HCT116 (cell line): ENCODE measurements at regions not wholly inside any gene's neighbourhood (a gene's known extent, or its start where the extent isn't known, plus 50 kb on each side); places are given as distances from the start of the nearest gene placed in this dataset.
"Not testable (repeated sequence)": the region's sequence is repeated elsewhere in the genome, so short reads cannot be mapped to it uniquely, and the experiment has no call there.

Source experiments
- ATAC-seq: fragments of 200-7000 bp; cut with Tn5 transposase; 2 replicates; pipeline ENCODE4 v1.9.1; 2020; ENCODE audit warnings: mild to moderate bottlenecking, moderate library complexity
- BruUV-seq: library from RNA; stranded (reverse); fragments of 400-500 nt; replicated peaks from 2 replicates; lab custom pipeline; 2021; lab: Mats Ljungman, UMichigan
- CTCF ChIA-PET: fragments of 300-600 bp; sonication (Branson Sonifier 250); formaldehyde crosslinking; loops from one replicate; lab custom pipeline; 2021; ENCODE audit warnings: antibody characterized with exemption; lab: Charles Lee
- POLR2A ChIA-PET: fragments of 300-600, 350-600 bp; sonication (Branson Sonifier 250); formaldehyde crosslinking; loops from one replicate; lab custom pipeline; 2021; ENCODE audit warnings: antibody characterized with exemption; lab: Charles Lee
- RAD21 ChIA-PET, 2 experiments: fragments of 300-600 bp; sonication (Branson Sonifier 250); formaldehyde crosslinking; loops; one replicate each; lab custom pipeline; 2023; ENCODE audit warnings: low total read pairs in 2 of 2; ENCODE audit not compliant: uncharacterized antibody in 2 of 2, unreplicated experiment in 2 of 2, low non-redundant PET in 1 of 2; lab: Charles Lee
- DNase-seq: peaks from one replicate; pipeline ENCODE4 v3.0.0-alpha.2; 2010; ENCODE audit warnings: low read depth, low spot score
- H2AFZ ChIP-seq: fragments of 200-600 bp; shearing (Covaris generic), sonication (generic); 2 replicates; pipeline ENCODE4 v1.6.1; 2017; ENCODE audit warnings: low read depth, mixed run types, mixed read lengths, antibody characterized with exemption, low read length; ENCODE audit not compliant: poor library complexity, severe bottlenecking
- H3K27ac ChIP-seq: 2 replicates; pipeline ENCODE4 v1.5.1; 2012; ENCODE audit warnings: low read depth, low read length
- H3K27me3 ChIP-seq: fragments of 200-600 bp; sonication (generic); 2 replicates; pipeline ENCODE4 v1.6.1; 2016; ENCODE audit warnings: mixed run types, low read length, mixed read lengths; ENCODE audit not compliant: insufficient read depth
- H3K36me3 ChIP-seq, 2 experiments: fragments of 200-500 bp in 1 of 2; fragments of 200-600 bp in 1 of 2; sonication (Bioruptor generic) in 1 of 2; sonication (generic) in 1 of 2; 2 replicates each; pipeline versions ENCODE4 v1.5.1 to v1.6.1; 2014 to 2016; ENCODE audit warnings: low read length in 2 of 2, inconsistent platforms in 1 of 2, mixed read lengths in 1 of 2, mixed run types in 1 of 2; ENCODE audit not compliant: insufficient read depth in 2 of 2, control insufficient read depth in 1 of 2
- H3K4me1 ChIP-seq, 2 experiments: fragments of 200-600 bp in 1 of 2; sonication (generic) in 1 of 2; 2 replicates each; pipeline versions ENCODE4 v1.5.1 to v1.6.1; 2012 to 2017; ENCODE audit warnings: low read length in 2 of 2, inconsistent platforms in 1 of 2, mild to moderate bottlenecking in 1 of 2, mixed read lengths in 1 of 2, mixed run types in 1 of 2, moderate library complexity in 1 of 2; ENCODE audit not compliant: insufficient read depth in 2 of 2, control insufficient read depth in 1 of 2
- H3K4me2 ChIP-seq: fragments of 200-600 bp; sonication (generic); 2 replicates; pipeline ENCODE4 v1.6.1; 2017; ENCODE audit warnings: mixed run types, low read length, mixed read lengths
- H3K4me3 ChIP-seq, 2 experiments: fragments of 200-600 bp in 1 of 2; sonication (generic) in 1 of 2; replicated peaks in 1 of 2; 2 replicates each; pipeline ENCODE4 v1.5.1; 2011 to 2016; ENCODE audit warnings: low read length in 2 of 2, control low read depth in 1 of 2, low read depth in 1 of 2, mild to moderate bottlenecking in 1 of 2, mixed read lengths in 1 of 2, mixed run types in 1 of 2
- H3K79me2 ChIP-seq: fragments of 200-600 bp; sonication (generic); 2 replicates; pipeline ENCODE4 v1.6.1; 2017; ENCODE audit warnings: mild to moderate bottlenecking, mixed run types, low read length, moderate library complexity, mixed read lengths; ENCODE audit not compliant: insufficient read depth
- H3K9ac ChIP-seq: fragments of 200-600 bp; sonication (generic); 2 replicates; pipeline ENCODE4 v1.6.1; 2016; ENCODE audit warnings: low read length, mixed read lengths
- H3K9me2 ChIP-seq: fragments of 200-600 bp; sonication (generic), shearing (Covaris generic); 2 replicates; pipeline ENCODE4 v1.6.1; 2017; ENCODE audit warnings: mixed run types, mild to moderate bottlenecking, moderate library complexity; ENCODE audit not compliant: insufficient read depth
- H3K9me3 ChIP-seq, 2 experiments: fragments of 200-500 bp in 1 of 2; fragments of 200-600 bp in 1 of 2; sonication (Bioruptor generic) in 1 of 2; sonication (generic) in 1 of 2; 2 replicates each; pipeline ENCODE4 v1.6.1; 2014 to 2017; ENCODE audit warnings: low read length in 2 of 2, mixed read lengths in 2 of 2, inconsistent platforms in 1 of 2, low read depth in 1 of 2, mild to moderate bottlenecking in 1 of 2, mixed run types in 1 of 2, moderate library complexity in 1 of 2; ENCODE audit not compliant: control insufficient read depth in 1 of 2, insufficient read depth in 1 of 2
- H4K20me1 ChIP-seq: fragments of 200-600 bp; sonication (generic), shearing (Covaris generic); 2 replicates; pipeline ENCODE4 v1.6.1; 2017; ENCODE audit warnings: mixed run types, mild to moderate bottlenecking, moderate library complexity; ENCODE audit not compliant: insufficient read depth
- ATF3 ChIP-seq: IDR thresholded peaks from 2 replicates; pipeline ENCODE4 v1.6.1; 2012
- CEBPB ChIP-seq: IDR thresholded peaks from 2 replicates; pipeline ENCODE4 v1.6.1; 2012; ENCODE audit warnings: low read depth
- EZH2phosphoT487 ChIP-seq: fragments of 200-600 bp; IDR thresholded peaks from 2 replicates; pipeline ENCODE4 v1.6.1; 2018; ENCODE audit warnings: antibody characterized with exemption, borderline replicate concordance
- FOSL1 ChIP-seq: IDR thresholded peaks from 2 replicates; pipeline ENCODE4 v1.6.1; 2012; ENCODE audit warnings: low read depth
- JUND ChIP-seq: IDR thresholded peaks from 2 replicates; pipeline ENCODE4 v1.6.1; 2012
- POLR2AphosphoS5 ChIP-seq: IDR thresholded peaks from 2 replicates; pipeline ENCODE4 v1.6.1; 2011; ENCODE audit warnings: mild to moderate bottlenecking, low read depth, low read length, moderate library complexity
- RAD21 ChIP-seq: IDR thresholded peaks from 2 replicates; pipeline ENCODE4 v1.6.1; 2012; ENCODE audit warnings: low read depth, mild to moderate bottlenecking
- SRF ChIP-seq: IDR thresholded peaks from 2 replicates; pipeline ENCODE4 v1.6.1; 2012; ENCODE audit warnings: low read depth
- TCF7L2 ChIP-seq: IDR thresholded peaks from 2 replicates; pipeline ENCODE4 v1.7.0; 2011; ENCODE audit warnings: borderline replicate concordance, inconsistent platforms; ENCODE audit not compliant: insufficient read depth, insufficient read length; ENCODE audit errors: extremely low read depth
- ZBTB33 ChIP-seq: IDR thresholded peaks from 2 replicates; pipeline ENCODE4 v1.6.1; 2011; ENCODE audit warnings: mild to moderate bottlenecking, low read length, moderate library complexity; ENCODE audit not compliant: insufficient replicate concordance; ENCODE audit errors: extremely low read depth
- intact Hi-C: fragments of 100-400 bp; cut with micrococcal nuclease; formaldehyde crosslinking; loops from 2 replicates; pipeline ENCODE4 v1.10.0; 2022

DNA sequence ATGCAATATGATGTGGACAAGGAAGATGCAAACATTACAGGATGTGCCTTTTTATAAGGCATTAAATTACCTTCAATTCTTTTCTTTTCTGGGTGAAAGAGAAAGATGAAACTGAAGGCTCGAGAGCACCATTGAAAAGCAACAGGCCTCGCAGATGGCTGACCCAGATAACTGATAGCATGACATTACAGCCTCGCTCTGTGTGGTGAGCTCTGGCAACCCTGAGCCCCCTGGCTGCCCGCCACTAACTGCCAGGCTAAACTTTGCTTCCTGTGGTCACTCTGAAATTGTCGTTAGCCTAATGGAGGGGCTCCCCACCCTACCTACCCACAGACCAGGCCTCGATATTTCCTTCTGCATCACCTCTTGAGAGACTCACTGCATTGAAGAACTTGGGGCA lies 516.8 kb upstream of the FANCL start:
- Histone ChIP-seq H3K9ac (no peak overlapping the region), H3K9me2 (no peaks in the 10 kb centered on the region), H3K27ac (no peak overlapping the region), H3K79me2 (no peaks in the 10 kb centered on the region), H3K27me3 (no peaks in the 10 kb centered on the region), H4K20me1 (no peaks in the 10 kb centered on the region), H3K4me3 (no peak overlapping the region), H3K9me3 (no peaks in the 10 kb centered on the region), H3K36me3 (no peaks in the 10 kb centered on the region), H3K4me1 (no peaks in the 10 kb centered on the region), H3K4me2 (no peak overlapping the region), H2AFZ (no peak overlapping the region)
- no TSS peak for BruUV-seq
- intact Hi-C loops, result no loop called here
- no peak for ATAC-seq
- TF ChIP-seq JUND (no peak), ATF3 (no peak), CEBPB (no peak), EZH2phosphoT487 (no peak), TCF7L2 (no peak), POLR2AphosphoS5 (no peak), RAD21 (no peak), ZBTB33 (no peak)
- ChIA-PET CTCF (no interaction called here), RAD21 (no interaction called here), POLR2A (no interaction called here)
- DNase-seq, result no peak

GRCh38 chr2:58756336-58756735 lies 515.2 kb upstream of the FANCL start:
- Histone ChIP-seq H3K4me1 (no peaks in the 10 kb centered on the region), H3K4me3 (no peak overlapping the region), H3K79me2 (no peaks in the 10 kb centered on the region), H3K36me3 (no peaks in the 10 kb centered on the region), H3K9ac (no peak overlapping the region), H3K27me3 (no peaks in the 10 kb centered on the region), H3K9me3 (no peaks in the 10 kb centered on the region), H3K27ac (no peak overlapping the region), H3K9me2 (no peaks in the 10 kb centered on the region), H3K4me2 (no peak overlapping the region), H2AFZ (no peak overlapping the region), H4K20me1 (no peaks in the 10 kb centered on the region)
- ChIA-PET RAD21 (no interaction called here), CTCF (no interaction called here), POLR2A (no interaction called here)
- no peak for TF ChIP-seq SRF
- TF ChIP-seq FOSL1, result no peak
- no peak for TF ChIP-seq CEBPB
- ATAC-seq, result no peak
- no TSS peak for BruUV-seq
- intact Hi-C loops, result no loop called here
- DNase-seq, result no peak

- DNase-seq, CTCF ChIA-PET, RAD21 ChIA-PET, H3K27ac ChIP-seq, ATAC-seq, H3K79me2 ChIP-seq, H3K9me3 ChIP-seq, H3K4me3 ChIP-seq, POLR2A ChIA-PET, H3K36me3 ChIP-seq, BruUV-seq, H2AFZ ChIP-seq, H4K20me1 ChIP-seq, H3K4me2 ChIP-seq, H3K4me1 ChIP-seq, intact Hi-C loops, H3K9ac ChIP-seq, H3K27me3 ChIP-seq, H3K9me2 ChIP-seq: not testable (repeated sequence)
Observed at GRCh38 chr2:58752507-58752906, 511.4 kb upstream of the FANCL start.
